Cerebellar nuclear complex (tissue), 1 donor: ENCODE measurements at regions not wholly inside any gene's neighbourhood (a gene's known extent, or its start where the extent isn't known, plus 50 kb on each side); places are given as distances from the start of the nearest gene placed in this dataset.
"Not testable (repeated sequence)": the region's sequence is repeated elsewhere in the genome, so short reads cannot be mapped to it uniquely, and the experiment has no call there.

Experiments used
- DNase-seq, 2 experiments: peaks; one replicate each; lab custom pipeline; 2025; lab: John Stamatoyannopoulos, UW

DNA sequence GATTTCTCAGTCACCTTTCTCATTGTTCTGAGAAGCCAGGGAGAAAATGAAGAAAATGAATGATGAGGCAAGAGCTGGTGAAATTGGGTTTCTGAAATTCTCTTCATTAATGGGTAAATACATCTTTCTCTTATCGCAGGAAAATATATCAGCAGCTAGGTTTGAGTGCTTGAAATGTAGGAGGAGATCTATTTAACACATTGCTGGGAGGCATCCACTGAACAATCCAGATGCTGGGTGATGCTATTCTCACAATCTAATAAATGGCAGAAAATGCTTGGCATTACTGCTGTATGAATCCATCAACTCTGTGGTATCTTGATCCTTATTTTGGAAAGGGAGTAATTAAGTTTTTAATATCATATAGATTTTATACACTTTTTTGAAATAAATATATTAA lies 199.6 kb upstream of the LRP1B start:
- no peak for DNase-seq

DNA sequence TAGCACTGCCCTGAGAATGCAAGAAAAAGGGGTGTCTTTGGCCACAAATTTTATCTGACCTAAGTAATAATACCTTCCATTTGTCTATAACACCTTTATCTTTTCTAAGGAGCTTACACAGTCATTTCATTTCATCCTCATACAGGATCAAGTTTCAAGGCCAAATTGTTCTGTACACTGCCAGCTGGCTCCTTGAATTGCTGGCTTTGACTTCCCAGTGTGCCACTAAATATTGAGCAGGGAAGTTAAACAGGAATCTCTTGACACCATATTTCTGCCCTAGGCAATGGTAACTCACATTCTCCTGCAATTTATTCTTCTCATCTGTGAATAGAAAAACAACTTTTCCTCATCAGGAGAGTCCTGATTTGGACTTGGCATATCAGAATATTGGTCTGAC lies 195.1 kb upstream of the LRP1B start:
- DNase-seq = no peak

DNA sequence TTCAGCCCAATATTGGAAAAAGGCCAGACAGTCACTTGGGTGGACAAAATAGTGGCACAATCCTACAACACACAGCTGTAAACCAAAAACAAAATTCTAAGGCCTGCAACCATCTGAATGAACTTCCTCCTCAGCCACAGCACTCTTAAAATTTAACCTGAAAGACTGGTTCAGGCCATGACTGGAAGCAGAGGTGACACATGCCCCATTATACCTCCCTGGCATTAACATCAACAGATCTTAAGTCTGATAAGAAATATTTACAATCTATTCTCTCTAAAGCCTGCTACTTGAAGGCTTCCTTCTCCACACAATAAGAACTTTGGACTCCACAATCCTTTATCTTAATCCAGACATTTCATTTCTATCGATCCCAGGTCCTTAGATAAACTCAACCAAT lies 192.4 kb upstream of the LRP1B start:
- DNase-seq = no peak

DNA sequence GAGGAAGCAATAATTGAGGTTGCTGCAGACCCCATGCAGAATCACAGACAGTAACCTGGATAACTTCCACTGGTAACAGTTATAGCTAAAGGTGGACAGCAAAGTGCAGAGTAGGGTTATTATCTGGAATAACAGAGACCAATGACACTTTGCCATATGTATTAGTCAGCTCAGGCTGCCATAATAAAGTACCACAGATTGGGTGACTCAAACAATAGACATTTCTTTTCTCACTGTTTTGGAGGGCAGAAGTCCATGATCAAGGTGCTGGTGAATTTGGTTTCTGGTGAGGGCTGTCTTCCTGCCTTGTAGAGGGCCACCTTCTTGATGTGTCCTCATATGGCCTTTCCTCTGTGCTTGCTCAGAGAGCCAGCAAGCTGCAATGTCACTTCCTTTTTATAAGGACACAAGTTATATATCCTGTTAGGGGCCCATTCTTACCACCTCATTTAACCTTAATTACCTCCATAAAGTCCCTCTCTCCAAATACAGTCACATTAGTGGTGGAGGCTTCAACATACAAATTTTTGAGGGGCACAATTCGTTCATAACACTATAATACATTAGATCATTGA lies 191.0 kb upstream of the LRP1B start:
- no peak for DNase-seq

DNA sequence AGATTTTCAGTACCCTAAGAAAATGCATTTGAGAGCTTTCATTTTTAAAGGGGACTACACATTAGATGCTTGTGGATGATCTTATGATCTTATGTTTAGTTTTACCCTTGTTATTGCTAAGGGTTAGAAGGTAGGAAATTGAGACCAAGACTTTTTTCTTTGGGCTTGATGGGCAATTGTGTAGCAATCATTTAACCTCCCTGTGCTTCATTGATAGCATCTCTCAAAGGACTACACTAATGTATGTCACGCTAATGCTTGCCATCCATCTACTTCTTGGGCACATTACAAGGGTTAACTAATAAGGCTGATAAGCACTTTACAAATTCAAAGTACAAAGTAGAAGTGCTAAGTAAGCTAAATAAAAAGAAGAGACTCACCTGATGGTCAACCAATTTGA lies 189.3 kb upstream of the LRP1B start:
- no peak for DNase-seq

DNA sequence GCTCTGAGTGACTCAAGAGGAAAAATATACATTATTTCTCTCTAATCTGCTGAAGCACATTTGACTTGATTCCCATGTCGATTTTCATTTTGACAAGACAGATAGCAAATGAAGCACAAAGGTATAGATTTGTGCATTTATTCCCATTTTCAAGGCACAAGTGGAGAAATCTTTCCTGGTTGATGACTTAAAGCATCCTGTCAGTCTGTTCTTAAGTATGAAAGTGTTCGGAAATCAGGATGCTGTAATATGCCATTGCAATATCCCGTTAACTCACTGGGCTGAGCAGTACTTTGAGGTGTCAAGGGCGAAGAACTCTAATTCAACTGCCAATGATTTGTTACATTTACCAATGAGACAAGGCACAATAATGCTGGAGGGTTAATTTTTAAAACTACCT lies 185.2 kb upstream of the LRP1B start:
- no peak for DNase-seq

DNA sequence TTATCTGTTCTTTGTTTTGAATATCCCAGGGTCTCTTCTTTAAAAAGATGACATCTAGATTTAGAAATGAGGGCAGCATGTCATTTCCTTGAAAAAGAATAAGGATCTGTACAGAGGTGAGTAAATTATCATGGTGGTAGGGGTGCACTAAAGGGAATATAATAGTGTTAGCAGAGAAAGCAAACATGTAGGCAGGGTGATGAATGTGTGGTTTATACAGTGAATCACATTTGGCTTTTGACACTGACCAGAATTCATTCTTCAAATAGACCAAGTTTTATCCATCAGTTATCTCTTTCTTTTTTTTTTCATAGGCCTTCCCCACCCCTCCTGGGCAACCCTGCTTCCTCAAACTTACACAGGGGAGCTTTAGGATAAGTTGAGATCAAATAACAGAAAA lies 184.5 kb upstream of the LRP1B start:
- no peak for DNase-seq

DNA sequence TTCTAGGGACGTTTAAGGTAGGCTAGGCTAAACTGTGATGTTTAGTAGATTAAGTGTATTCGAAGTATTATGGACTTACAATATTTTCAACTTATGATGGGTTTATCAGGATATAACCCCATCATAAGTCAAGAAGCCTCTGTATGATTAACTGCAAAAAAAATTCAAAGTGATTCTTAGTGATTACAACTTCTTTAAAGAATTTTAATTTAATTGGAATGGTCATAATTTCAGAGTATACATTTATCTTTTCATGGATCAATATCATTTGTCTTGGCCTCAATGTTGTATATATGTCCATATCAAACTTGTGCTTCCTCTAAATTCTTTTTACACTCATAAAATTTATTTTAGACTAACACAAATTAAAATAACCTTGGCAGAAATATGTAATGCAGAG lies 183.3 kb upstream of the LRP1B start:
- no peak for DNase-seq

DNA sequence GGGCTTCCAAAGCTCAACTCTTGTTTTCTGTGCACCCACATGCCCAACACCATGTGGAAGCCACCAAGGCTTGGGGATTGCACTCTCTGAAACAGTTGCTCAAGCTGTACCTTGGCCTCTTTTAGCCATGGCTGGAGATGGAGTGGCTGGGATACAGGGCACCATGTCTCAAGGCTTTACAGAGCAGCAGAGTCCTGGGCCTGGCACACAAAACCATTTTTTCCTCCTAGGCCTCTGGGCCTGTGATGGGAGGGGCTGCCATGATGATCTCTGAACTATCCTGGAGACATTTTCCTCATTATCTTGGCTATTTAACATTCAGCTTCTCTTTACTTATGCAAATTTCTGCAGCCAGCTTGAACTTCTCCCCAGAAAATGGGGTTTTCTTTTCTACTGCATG lies 179.7 kb upstream of the LRP1B start:
- DNase-seq = no peak

DNA sequence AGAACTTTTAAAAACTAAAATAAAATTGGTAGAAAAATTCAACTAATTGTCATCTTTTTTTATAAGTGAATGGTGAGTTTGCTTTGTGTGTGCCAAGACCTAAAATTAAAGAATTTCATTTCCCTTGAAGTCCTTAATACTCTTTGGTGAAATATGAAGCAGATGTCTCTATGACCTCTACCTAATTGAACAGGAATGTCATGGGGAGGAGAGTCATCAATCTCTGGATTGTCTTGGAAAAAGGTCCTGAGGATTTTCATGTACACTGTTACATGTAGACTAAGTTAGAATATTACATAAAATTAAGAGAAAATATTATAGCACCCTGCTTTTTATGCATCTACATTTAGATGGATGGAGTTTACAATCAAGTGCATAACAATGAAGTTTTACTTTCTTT lies 177.9 kb upstream of the LRP1B start:
- no peak for DNase-seq

DNA sequence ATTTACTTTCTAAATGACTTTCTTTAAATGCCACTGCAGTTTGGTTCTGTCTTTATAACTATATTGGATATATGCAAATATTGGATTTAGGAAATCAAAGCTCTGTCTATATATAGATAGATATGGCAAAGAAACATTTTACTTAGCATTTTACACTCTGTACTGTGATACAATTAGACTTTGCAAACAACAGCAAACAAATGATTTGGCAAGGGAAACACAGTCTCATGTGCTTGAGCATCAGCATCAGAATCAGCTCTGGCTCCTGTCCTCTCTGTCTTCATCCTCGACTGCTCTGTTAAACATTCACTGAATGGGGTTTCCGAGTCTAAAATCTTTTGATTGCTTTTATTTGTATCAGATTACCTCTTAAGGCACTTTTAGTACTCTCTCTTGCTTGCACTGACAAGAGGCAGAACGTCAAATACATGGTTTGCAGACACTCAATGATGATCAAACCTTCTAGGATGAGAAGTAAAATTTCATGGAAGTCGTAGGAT lies 176.8 kb upstream of the LRP1B start:
- DNase-seq = no peak

DNA sequence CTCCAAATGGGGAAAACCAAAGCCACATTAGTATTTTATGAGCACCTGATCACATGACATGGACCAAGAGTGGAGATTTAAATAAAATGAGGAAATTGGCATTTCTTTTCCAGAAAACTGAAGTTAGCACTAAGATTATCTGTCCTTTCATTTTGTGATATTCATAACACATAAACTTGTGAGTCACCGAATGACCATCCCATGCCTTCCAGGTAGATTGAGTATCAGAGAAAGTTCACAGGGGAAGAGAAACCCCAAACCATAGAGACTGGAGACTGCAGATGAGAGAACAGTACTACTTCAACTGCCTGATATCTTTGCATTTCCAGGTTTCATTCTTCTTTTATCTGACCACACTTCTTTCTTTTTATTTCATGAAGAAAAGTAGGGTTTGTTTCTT lies 176.3 kb upstream of the LRP1B start:
- DNase-seq = no peak

DNA sequence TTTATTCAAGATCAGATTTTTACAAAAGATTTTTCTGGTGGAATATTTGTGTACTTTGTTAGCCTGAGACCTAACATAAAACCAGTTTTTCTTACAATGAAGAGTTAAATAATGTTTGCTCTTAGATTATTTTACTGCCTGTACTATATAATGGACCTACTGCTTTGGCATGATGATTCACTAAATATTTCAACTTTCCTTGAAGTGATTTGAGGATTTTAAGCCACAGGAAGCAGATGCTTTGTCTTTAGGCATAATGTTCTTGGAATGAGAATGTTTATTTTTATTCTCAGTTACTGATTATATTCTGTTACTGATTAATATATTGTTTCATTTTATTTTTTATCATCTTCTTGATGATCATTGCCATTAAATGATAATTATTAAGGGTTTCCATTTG lies 175.3 kb upstream of the LRP1B start:
- DNase-seq = no peak

DNA sequence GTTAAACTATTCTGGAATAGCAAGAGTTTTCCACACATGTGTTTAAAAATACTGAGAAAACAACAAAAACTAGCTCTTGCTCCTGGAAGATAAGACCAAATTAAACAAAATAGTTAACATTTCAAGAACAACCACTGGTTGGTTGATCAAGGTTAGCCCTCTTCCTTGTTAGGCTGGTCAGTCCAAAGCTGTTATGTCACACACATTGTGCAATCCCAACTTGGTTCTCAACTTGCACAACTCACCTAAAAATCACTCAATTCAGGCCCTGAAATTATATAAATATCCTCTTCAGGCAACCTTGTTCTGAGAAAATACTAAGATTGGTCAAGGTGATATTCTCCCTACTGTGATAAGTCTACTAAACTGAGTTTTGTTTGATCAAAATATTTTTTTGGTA lies 169.7 kb upstream of the LRP1B start:
- DNase-seq = no peak

DNA sequence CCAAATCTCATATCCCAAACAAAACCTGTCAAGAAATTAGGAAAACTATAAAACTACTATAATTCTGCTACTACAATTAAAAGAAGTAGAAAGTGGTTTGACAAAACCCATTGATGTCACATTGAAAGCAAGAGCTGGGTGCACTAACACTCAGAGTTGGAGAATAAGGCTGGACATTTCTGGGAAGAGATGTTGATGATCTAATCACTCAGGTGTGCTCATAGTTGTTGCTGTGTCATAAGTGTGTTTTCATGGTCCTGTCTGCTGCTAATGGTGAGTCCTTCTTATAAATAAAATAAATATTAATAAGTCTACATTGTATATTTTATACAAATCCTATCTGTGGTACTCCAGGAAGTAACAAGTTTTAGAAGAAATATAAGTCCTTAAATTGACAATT lies 168.2 kb upstream of the LRP1B start:
- DNase-seq = no peak

DNA sequence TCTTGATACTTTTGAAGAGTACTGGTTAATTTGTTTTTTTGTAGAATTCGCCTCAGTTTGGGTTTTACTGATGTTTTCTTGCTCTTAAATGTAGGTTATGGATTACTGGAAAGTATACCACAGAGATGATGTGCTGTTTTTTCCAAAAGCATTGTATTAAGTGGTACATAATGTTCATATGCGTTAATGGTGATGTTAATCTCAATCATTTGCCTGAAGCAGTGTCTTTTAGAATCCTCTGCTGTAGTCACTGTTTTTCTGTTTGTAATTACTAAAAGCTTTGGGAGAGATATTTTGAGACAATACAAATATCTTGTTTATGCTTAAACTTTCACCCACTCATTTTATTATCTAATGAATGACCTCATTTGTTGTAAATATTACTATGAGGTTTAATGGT lies 163.4 kb upstream of the LRP1B start:
- no peak for DNase-seq

DNA sequence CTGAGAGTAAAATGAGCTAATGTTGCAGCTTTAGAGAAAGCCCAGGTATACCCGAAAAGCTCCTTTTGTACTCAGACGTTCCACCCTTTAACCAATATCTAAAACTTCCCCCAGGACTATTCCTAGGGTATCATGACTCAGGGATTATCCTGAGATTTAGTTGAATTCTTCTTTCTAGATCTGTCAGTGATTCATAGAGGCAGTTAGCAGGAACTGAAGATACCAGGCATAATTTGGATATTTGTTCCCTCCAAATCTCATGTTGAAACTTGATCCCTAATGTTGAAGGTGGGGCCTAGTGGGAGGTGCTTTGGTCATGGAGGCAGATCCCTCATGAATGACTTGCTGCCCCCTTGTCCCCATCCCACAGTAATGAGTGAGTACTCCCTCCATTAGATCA lies 161.2 kb upstream of the LRP1B start:
- no peak for DNase-seq

DNA sequence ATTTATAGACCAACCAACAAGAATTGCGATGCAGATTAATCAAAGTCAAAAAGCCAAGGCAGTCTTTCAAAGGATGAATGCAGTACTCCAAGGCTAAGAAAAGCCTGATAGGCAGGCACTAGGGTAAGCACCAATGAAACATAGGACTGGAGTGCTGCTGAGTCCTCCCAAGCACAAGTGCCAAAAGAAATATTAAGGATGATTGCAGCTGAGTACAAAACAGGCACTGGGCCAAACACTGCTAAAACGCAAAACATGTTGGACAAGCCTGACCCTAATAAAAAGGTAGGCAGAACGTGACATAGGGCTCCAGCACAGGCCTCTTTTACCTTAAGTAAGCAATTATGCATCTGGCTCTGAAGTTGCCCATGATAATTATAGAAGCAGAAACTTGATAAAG lies 160.1 kb upstream of the LRP1B start:
- no peak for DNase-seq

DNA sequence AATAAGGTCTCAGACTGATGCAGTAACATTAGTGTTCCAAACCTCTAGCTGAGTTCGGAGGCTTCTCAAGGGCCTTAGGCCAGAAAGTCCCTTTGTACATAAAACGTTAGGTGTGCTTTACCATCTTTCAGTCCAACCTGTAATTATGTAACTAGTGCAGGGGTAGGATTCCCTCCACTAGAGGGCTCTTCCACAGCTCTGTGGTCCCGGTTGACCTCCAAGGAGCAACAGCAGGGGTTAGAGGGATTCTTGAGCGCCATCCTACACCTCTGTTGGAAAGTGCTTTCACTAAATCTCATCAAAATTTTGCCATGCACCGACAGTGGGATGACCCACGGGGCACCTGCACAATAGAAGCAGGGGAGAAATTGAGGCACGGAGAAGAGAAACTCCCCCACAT lies 155.8 kb upstream of the LRP1B start:
- no peak for DNase-seq

DNA sequence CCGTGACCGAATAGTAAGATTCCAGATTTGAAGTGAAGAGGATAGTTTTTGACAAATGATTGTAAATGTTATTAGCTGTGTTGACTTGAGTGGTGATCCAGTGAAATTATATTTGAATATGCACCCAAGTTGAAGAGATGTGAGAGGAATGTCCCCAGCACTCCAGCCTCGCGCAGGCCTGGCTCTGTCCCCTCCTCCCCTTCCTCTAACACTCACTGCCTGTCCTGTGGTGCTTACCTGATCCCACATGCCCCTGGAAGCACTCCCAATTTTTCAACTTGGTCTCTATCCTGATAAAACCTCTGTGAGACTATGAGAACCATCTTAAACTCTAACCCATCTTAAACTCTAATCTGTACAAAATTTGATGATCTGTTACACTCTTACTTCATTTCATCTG lies 154.7 kb upstream of the LRP1B start:
- DNase-seq = no peak

DNA sequence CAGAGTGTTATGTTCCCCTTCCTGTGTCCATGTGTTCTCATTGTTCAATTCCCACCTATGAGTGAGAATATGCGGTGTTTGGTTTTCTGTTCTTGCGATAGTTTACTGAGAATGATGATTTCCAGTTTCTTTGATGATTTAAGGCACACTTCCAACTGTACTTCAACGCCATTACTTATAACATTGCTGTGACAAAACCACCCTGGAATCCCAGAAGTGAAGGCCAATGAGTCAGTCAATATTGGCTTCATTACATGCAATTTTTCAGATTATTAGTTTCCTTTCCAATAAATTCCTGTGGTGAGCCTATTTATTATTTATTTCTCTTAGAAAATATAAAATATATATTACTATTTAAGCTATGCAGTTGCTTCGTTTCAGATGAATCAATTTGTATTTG lies 153.5 kb upstream of the LRP1B start:
- DNase-seq = not testable (repeated sequence)

DNA sequence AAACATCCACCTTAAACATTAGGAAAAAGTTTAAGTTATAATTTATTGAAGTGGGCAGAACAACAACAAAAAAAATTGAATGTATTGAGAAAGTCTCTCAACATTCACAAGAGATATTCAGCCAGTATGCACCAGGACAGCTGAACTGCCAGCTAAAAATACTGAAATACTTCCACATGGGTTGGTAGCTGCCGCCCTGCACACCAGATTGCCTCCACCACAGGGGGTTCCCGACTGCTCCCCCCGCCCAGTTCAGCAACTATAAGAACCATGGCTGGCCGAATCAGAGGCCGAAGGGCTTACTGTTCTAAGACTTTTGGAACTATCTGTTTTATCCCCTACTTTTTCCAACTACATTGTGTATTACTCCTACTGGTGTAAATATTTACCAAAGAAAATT lies 150.0 kb upstream of the LRP1B start:
- peak; percentile 11 to 39 for DNase-seq

DNA sequence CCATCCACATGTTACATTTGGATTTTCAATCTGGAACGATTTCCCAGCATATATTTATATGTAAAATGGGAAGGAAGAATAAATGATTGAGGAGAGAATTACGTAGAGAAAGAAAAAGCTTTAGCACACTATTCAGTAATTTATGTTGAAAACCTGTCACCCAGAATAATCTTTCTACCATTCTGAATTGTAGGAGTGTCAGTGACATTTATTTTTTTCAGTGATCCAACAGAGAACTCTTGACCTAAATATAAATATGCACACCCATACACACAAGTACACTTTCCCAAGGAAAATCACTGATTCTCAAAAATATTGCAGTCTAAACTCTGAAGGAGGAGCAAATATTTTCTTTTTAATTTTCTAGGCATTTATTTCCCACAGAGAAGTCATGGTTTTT lies 140.2 kb upstream of the LRP1B start:
- no peak for DNase-seq

DNA sequence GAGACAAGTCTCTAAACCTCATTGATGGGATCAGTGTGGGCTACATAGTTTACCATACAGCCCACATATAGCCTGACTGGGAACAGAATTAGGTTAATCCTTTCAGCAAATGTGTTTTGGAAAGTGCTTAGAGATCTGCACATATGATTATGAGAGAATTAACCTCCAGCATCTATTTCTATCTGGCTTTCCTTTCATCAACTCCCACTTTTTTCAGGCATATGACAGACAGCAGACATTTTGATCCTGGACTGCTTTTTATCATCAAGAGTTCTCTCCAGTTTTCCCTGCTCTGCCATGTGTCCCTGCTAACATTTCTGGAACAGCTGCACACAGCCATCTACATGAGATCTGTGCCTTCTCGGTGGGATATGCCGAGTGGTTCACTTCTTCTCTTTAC lies 139.5 kb upstream of the LRP1B start:
- DNase-seq = no peak

DNA sequence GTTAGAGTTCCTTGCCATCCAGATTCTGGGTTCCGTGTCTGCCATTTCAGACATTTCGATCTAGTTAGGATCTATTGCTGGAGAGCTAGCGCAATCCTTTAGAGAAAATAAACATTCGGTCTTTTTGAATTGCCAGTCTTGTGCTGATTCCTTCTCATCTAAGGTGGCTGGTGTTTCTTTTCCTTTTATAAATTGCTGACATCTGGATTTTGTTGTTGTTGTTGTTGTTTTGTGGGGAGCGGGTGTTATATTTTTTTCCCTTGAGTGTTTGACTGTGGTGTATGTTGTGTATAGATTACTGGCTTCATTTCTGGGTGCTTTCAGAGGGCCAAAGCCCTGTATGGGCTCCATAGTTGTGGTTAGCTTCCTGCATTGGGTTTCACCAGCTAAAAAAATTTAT lies 128.5 kb upstream of the LRP1B start:
- no peak for DNase-seq
